Neural cell (in vitro differentiated cells): ENCODE measurements at regions not wholly inside any gene's neighbourhood (a gene's known extent, or its start where the extent isn't known, plus 50 kb on each side); places are given as distances from the start of the nearest gene placed in this dataset.
"Not testable (repeated sequence)": the region's sequence is repeated elsewhere in the genome, so short reads cannot be mapped to it uniquely, and the experiment has no call there.

Experiments used
- H2AFZ ChIP-seq: fragments of 200-600, 300-800 bp; sonication (generic), shearing (Covaris generic); 2 replicates; pipeline ENCODE4 v1.6.0; 2014; ENCODE audit warnings: low read depth, mild to moderate bottlenecking, antibody characterized with exemption, low read length, moderate library complexity
- H3F3A ChIP-seq: fragments of 200-600 bp; shearing (Covaris generic); 2 replicates; pipeline ENCODE4 v1.6.1; 2016; ENCODE audit warnings: mild to moderate bottlenecking, moderate library complexity, mixed read lengths, antibody characterized with exemption, low read length; ENCODE audit not compliant: insufficient read depth, poor library complexity, severe bottlenecking
- H3K27ac ChIP-seq: fragments of 200-600, 300-800 bp; sonication (generic), shearing (Covaris generic); 2 replicates; pipeline ENCODE4 v1.5.1; 2014; ENCODE audit warnings: mild to moderate bottlenecking, low read length, moderate library complexity
- H3K27me3 ChIP-seq: fragments of 300-800, 200-600 bp; sonication (generic), shearing (Covaris generic); 2 replicates; pipeline ENCODE4 v1.6.0; 2014; ENCODE audit warnings: mild to moderate bottlenecking, low read depth, low read length, moderate library complexity; ENCODE audit not compliant: insufficient read depth
- H3K36me3 ChIP-seq: fragments of 300-800, 200-600 bp; sonication (generic), shearing (Covaris generic); 2 replicates; pipeline ENCODE4 v1.5.1; 2014; ENCODE audit warnings: mild to moderate bottlenecking, antibody characterized with exemption, low read length, moderate library complexity; ENCODE audit not compliant: insufficient read depth
- H3K4me2 ChIP-seq: fragments of 300-800, 200-600 bp; sonication (generic), shearing (Covaris generic); 2 replicates; pipeline ENCODE4 v1.6.0; 2014; ENCODE audit warnings: mild to moderate bottlenecking, low read length
- H3K4me3 ChIP-seq: fragments of 300-800, 200-600 bp; sonication (generic), shearing (Covaris generic); 2 replicates; pipeline ENCODE4 v1.5.1; 2014; ENCODE audit warnings: mild to moderate bottlenecking, low read length, moderate library complexity
- H3K79me2 ChIP-seq: fragments of 200-600 bp; shearing (Covaris generic); replicated peaks from 2 replicates; pipeline ENCODE4 v1.6.0; 2014; ENCODE audit warnings: mild to moderate bottlenecking, low read length, moderate library complexity; ENCODE audit not compliant: insufficient read depth
- H3K9ac ChIP-seq: fragments of 300-800, 200-600 bp; sonication (generic), shearing (Covaris generic); 2 replicates; pipeline ENCODE4 v1.6.1; 2016; ENCODE audit warnings: mild to moderate bottlenecking, low read length, mixed read lengths
- H3K9me2 ChIP-seq: fragments of 200-600 bp; shearing (Covaris generic); 2 replicates; pipeline ENCODE4 v1.6.1; 2016; ENCODE audit warnings: mild to moderate bottlenecking, low read length, mixed read lengths; ENCODE audit not compliant: insufficient read depth
- H3K9me3 ChIP-seq: fragments of 200-600, 300-800 bp; sonication (generic), shearing (Covaris generic); 2 replicates; pipeline ENCODE4 v1.6.1; 2016; ENCODE audit warnings: mild to moderate bottlenecking, mixed run types, low read length, moderate library complexity, mixed read lengths
- H4K20me1 ChIP-seq: fragments of 200-600 bp; shearing (Covaris generic); 2 replicates; pipeline ENCODE4 v1.6.1; 2016; ENCODE audit warnings: mild to moderate bottlenecking, mixed run types; ENCODE audit not compliant: insufficient read depth
- CTCF ChIP-seq: fragments of 450-650 bp; IDR thresholded peaks from 2 replicates; pipeline ENCODE4 v1.5.1; 2014; ENCODE audit warnings: antibody characterized with exemption, mild to moderate bottlenecking, moderate library complexity; ENCODE audit not compliant: poor library complexity, severe bottlenecking
- EP300 ChIP-seq: fragments of 450-650 bp; conservative IDR thresholded peaks from 2 replicates; pipeline ENCODE4 v1.6.1; 2014; ENCODE audit warnings: antibody characterized with exemption, mild to moderate bottlenecking, moderate library complexity; ENCODE audit not compliant: poor library complexity, severe bottlenecking
- EZH2 ChIP-seq: fragments of 200-600, 300-800 bp; shearing (Covaris generic), sonication (generic); IDR thresholded peaks from 2 replicates; pipeline ENCODE4 v1.6.1; 2014; ENCODE audit warnings: antibody characterized with exemption, low read length, borderline replicate concordance, mild to moderate bottlenecking; ENCODE audit not compliant: insufficient read depth, poor library complexity, severe bottlenecking
- MXI1 ChIP-seq: fragments of 450-650 bp; conservative IDR thresholded peaks from 2 replicates; pipeline ENCODE4 v1.6.1; 2014; ENCODE audit warnings: antibody characterized with exemption, mild to moderate bottlenecking; ENCODE audit not compliant: poor library complexity, severe bottlenecking
- POLR2AphosphoS5 ChIP-seq: IDR thresholded peaks from 2 replicates; pipeline ENCODE4 v1.6.1; 2012
- RAD21 ChIP-seq: fragments of 450-650 bp; conservative IDR thresholded peaks from 2 replicates; pipeline ENCODE4 v1.6.1; 2014; ENCODE audit warnings: antibody characterized with exemption, mild to moderate bottlenecking, moderate library complexity
- SMC3 ChIP-seq: fragments of 450-650 bp; conservative IDR thresholded peaks from 2 replicates; pipeline ENCODE4 v1.6.1; 2014; ENCODE audit warnings: antibody characterized with exemption, mild to moderate bottlenecking, moderate library complexity; ENCODE audit not compliant: poor library complexity
- TAF1 ChIP-seq: IDR thresholded peaks from 2 replicates; pipeline ENCODE4 v1.6.1; 2012; ENCODE audit warnings: low read depth
- TF ChIP-seq, protein P1 (sequence below): IDR thresholded peaks from 2 replicates; pipeline ENCODE4 v1.6.1; 2012; ENCODE audit warnings: borderline replicate concordance

DNA sequence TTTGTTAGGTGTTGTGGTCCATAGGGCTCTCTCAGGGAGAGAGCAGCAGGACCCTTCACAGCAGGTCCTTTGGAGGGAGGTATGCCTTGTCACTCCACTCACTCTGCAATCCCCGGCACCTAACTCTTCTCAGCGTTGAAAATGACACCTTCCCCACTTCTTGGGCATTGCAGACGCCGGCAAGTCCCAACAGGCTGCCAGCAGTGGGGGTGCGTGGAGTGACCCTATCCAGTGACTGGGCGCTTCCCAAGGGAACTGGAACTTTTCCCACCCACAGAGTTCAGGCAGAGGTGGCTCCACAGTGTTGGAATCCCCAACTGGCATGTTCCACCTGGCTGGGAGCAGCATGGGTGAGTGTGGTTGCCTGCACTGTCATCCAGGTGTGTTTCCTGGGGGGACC lies 705.1 kb upstream of the FRG1 start:
- Histone ChIP-seq H3F3A (no peaks in the 10 kb centered on the region), H4K20me1 (no peaks in the 10 kb centered on the region), H2AFZ (no peak overlapping the region), H3K79me2 (no peaks in the 10 kb centered on the region), H3K9me2 (no peaks in the 10 kb centered on the region), H3K4me2 (no peak overlapping the region), H3K27ac (no peak overlapping the region), H3K9me3 (no peaks in the 10 kb centered on the region), H3K9ac (no peak overlapping the region), H3K36me3 (no peaks in the 10 kb centered on the region), H3K4me3 (no peak overlapping the region), H3K27me3 (no peaks in the 10 kb centered on the region)
- TF ChIP-seq EP300: no peak
- TF ChIP-seq, protein P1, sequence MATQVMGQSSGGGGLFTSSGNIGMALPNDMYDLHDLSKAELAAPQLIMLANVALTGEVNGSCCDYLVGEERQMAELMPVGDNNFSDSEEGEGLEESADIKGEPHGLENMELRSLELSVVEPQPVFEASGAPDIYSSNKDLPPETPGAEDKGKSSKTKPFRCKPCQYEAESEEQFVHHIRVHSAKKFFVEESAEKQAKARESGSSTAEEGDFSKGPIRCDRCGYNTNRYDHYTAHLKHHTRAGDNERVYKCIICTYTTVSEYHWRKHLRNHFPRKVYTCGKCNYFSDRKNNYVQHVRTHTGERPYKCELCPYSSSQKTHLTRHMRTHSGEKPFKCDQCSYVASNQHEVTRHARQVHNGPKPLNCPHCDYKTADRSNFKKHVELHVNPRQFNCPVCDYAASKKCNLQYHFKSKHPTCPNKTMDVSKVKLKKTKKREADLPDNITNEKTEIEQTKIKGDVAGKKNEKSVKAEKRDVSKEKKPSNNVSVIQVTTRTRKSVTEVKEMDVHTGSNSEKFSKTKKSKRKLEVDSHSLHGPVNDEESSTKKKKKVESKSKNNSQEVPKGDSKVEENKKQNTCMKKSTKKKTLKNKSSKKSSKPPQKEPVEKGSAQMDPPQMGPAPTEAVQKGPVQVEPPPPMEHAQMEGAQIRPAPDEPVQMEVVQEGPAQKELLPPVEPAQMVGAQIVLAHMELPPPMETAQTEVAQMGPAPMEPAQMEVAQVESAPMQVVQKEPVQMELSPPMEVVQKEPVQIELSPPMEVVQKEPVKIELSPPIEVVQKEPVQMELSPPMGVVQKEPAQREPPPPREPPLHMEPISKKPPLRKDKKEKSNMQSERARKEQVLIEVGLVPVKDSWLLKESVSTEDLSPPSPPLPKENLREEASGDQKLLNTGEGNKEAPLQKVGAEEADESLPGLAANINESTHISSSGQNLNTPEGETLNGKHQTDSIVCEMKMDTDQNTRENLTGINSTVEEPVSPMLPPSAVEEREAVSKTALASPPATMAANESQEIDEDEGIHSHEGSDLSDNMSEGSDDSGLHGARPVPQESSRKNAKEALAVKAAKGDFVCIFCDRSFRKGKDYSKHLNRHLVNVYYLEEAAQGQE: no peak

DNA sequence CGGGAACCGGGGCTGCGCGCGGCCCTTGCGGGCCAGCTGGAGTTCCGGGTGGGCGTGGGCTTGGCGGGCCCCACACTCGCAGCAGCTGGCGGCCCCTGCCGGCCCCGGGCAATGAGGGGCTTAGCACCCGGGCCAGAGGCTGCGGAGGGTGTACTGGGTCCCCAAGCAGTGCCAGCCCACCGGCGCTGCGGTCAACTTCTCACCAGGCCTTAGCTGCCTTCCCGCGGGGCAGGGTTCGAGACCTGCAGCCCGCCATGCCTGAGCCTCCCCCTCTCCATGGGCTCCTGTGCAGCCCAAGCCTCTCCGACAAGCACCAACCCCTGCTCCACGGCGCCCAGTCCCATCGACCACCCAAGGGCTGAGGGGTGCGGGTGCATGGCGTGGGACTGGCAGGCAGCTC lies 704.4 kb upstream of the FRG1 start:
- H3K36me3 ChIP-seq, H4K20me1 ChIP-seq, H3F3A ChIP-seq, H3K4me3 ChIP-seq, H3K9me2 ChIP-seq, H3K4me2 ChIP-seq, H3K79me2 ChIP-seq, H3K27me3 ChIP-seq, H3K9me3 ChIP-seq, H2AFZ ChIP-seq, H3K9ac ChIP-seq, H3K27ac ChIP-seq: not testable (repeated sequence)

DNA sequence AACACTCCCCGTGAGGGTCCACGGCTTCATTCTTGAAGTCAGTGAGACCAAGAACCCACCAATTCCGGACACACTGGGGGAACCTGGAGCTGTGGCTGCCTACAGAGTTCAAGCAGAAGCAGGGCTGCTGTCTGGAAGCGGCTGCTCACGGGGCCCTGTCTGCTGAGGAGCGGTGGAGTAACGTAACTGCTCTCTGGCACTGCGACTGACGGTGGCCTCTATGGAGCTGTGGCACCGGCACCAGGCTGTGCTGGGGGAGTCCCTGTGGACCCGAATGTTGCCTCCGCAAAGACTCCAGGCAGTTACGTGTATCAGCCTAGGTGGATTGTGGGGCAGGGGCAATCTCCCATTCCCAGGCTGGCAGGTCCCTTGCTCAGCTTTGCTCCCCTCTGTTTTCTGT lies 703.3 kb upstream of the FRG1 start:
- Histone ChIP-seq H3K4me2 (no peak overlapping the region), H3K27me3 (no peaks in the 10 kb centered on the region), H3K4me3 (no peak overlapping the region), H3K9ac (no peak overlapping the region), H2AFZ (no peak overlapping the region), H3F3A (no peaks in the 10 kb centered on the region), H3K9me2 (no peaks in the 10 kb centered on the region), H4K20me1 (no peaks in the 10 kb centered on the region), H3K36me3 (no peaks in the 10 kb centered on the region), H3K9me3 (no peaks in the 10 kb centered on the region), H3K27ac (no peak overlapping the region), H3K79me2 (no peaks in the 10 kb centered on the region)
- TF ChIP-seq TAF1 (no peak), RAD21 (no peak), EP300 (no peak), MXI1 (no peak), SMC3 (no peak), POLR2AphosphoS5 (no peak), EZH2 (no peak), CTCF (no peak)
- TF ChIP-seq, protein P1: no peak
